Motor neuron (in vitro differentiated cells): ENCODE measurements at regions not wholly inside any gene's neighbourhood (a gene's known extent, or its start where the extent isn't known, plus 50 kb on each side); places are given as distances from the start of the nearest gene placed in this dataset.

Experiments
- ATAC-seq, 8 experiments: fragments of 200-7000 bp; cut with Tn5 transposase; replicated peaks in 6 of 8; 2 replicates each; pipeline ENCODE4 v1.8.0; 2021; ENCODE audit warnings: mild to moderate bottlenecking in 8 of 8, moderate library complexity in 8 of 8
- H3K27ac ChIP-seq, 2 donors: fragments of 250-450 bp; sonication (Bioruptor Pico); 2 replicates each; pipeline ENCODE4 v1.9.0; 2021; ENCODE audit warnings: antibody characterized with exemption in 2 of 2, mild to moderate bottlenecking in 2 of 2, moderate library complexity in 1 of 2
- H3K4me1 ChIP-seq, 2 donors: fragments of 250-450 bp; sonication (Bioruptor Pico); replicated peaks in 1 of 2; 2 replicates each; pipeline ENCODE4 v1.6.1; 2021; ENCODE audit warnings: antibody characterized with exemption in 2 of 2, mild to moderate bottlenecking in 2 of 2, moderate library complexity in 1 of 2
- H3K4me3 ChIP-seq, 5 donors: fragments of 250-450 bp; sonication (Bioruptor Pico); 2 replicates each; pipeline ENCODE4 v1.9.0; 2021; ENCODE audit warnings: antibody characterized with exemption in 5 of 5, mild to moderate bottlenecking in 5 of 5, moderate library complexity in 4 of 5
- WGBS, 10 experiments: fragments of 450-650 bp; shearing (Covaris generic); methylation state at CpG; one replicate each; pipeline ENCODE4 v1.0.0; 2022; 5-methylcytosine and 5-hydroxymethylcytosine counted together
- in situ Hi-C, 9 experiments: fragments of 400-800 bp; cut with MboI; loops; one replicate each; pipeline ENCODE4 v1.15.0; 2021; ENCODE audit warnings: low sequenced_read_pairs in 9 of 9, low pct_unique_long_range_greater_than_20kb in 2 of 9; ENCODE audit not compliant: unreplicated experiment in 9 of 9

GRCh38 chr9:14978022-14979000, 68.1 kb upstream of the FREM1 start:
- WGBS, 10 experiments = 77 to 100% (median 90%) methylated on average over 1 to 18 of the region's 49 CpGs
- Histone ChIP-seq H3K27ac (no peak overlapping the region), H3K4me1 (no peaks in the 10 kb centered on the region), H3K4me3 (no peak overlapping the region)
- no peak for ATAC-seq
- in situ Hi-C loops = no loop called here

- in situ Hi-C loops = no loop called here
Observed at GRCh38 chr9:14967450-14968321, 57.5 kb upstream of the FREM1 start.

DNA sequence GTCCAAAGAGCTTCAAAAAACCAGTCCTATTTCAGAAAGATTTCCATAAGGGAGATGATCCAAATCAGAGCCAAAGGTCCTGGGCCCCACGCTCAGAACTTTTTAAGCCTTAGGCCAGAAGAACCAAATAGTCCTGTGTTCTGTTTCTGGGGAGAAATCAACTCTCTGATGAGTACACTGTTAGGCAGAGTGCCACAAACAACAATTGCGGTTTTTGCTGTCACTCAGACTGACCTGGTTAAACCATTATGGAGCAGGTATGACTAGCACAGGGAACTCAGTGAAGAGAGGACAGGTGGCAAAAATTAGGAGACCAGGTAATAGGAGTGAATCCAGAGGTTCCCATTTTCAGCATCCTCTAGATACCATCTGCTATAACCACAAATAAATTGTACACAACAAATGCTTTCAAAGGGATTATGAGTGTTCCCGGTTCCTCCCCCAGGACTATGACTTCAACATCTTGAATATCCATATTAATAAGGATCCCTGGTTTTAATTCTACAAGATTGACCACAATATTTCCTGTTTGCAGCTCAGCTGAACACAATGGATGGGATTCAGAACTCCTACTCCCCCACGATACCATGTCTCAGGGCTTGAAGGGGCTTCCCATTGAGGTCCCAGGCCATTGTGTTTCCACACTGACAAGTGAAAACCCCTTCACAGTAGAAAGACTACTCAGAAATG, 52.1 kb upstream of the FREM1 start:
- 10 to 100% (median 97%) methylated on average over 1 to 4 of the region's 4 CpGs; no CpG with 5 or more reads in 1 of the 10 experiments for WGBS, 10 experiments
- H3K4me3 ChIP-seq = no peak overlapping the region
- in situ Hi-C loops = no loop called here
- peak in 2 of 8 experiments; percentile 31 to 73 for ATAC-seq
- no peak overlapping the region for H3K27ac ChIP-seq
- no peaks in the 10 kb centered on the region for H3K4me1 ChIP-seq

More at GRCh38 chr9:14967450-14968321, 57.5 kb upstream of the FREM1 start:
- ATAC-seq = no peak
- 44 to 100% (median 88%) methylated on average over 1 to 8 of the region's 8 CpGs for WGBS, 10 experiments
- H3K4me1 ChIP-seq = no peaks in the 10 kb centered on the region
- no peak overlapping the region for H3K27ac ChIP-seq
- H3K4me3 ChIP-seq = no peak overlapping the region

- no peaks in the 10 kb centered on the region for H3K4me1 ChIP-seq
- peak in 1 of 8 experiments; percentile 68 for ATAC-seq
- H3K27ac ChIP-seq = no peak overlapping the region
- in situ Hi-C loops = no loop called here
- 13 to 100% (median 67%) methylated on average over 1 to 5 of the region's 6 CpGs; no CpG with 5 or more reads in 1 of the 10 experiments for WGBS, 10 experiments
- H3K4me3 ChIP-seq = no peak overlapping the region
Observed at GRCh38 chr9:14961372-14962068, 51.3 kb upstream of the FREM1 start.

- no peaks in the 10 kb centered on the region for H3K4me1 ChIP-seq
- 50 to 100% (median 78%) methylated on average over 2 to 4 of the region's 4 CpGs; no CpG with 5 or more reads in 1 of the 10 experiments for WGBS, 10 experiments
- in situ Hi-C loops = no loop called here
- H3K4me3 ChIP-seq = no peak overlapping the region
- ATAC-seq = no peak
- no peak overlapping the region for H3K27ac ChIP-seq
Observed at GRCh38 chr9:14960881-14961280, 50.7 kb upstream of the FREM1 start.
